Right atrium auricular region (tissue), 2 donors: ENCODE measurements at regions not wholly inside any gene's neighbourhood (a gene's known extent, or its start where the extent isn't known, plus 50 kb on each side); places are given as distances from the start of the nearest gene placed in this dataset.

Experiments
- DNase-seq: peaks from one replicate; pipeline ENCODE4 v3.0.0-alpha.2; 2019; ENCODE audit warnings: low spot score
- H3K27ac ChIP-seq, 2 donors: fragments of 200-600 bp; sonication (generic); 1 replicate in 1 of 2; 2 replicates in 1 of 2; pipeline ENCODE4 v1.5.1; 2016 to 2019
- H3K27me3 ChIP-seq, 2 donors: fragments of 200-600 bp; sonication (generic); one replicate each; pipeline versions ENCODE4 v1.5.1 to v1.6.0; 2017 to 2019
- H3K36me3 ChIP-seq: fragments of 200-600 bp; sonication (generic); one replicate; pipeline ENCODE4 v1.5.1; 2016
- H3K4me1 ChIP-seq, 2 donors: fragments of 200-600 bp; sonication (generic); one replicate each; pipeline versions ENCODE4 v1.5.1 to v1.6.0; 2017 to 2019
- H3K4me3 ChIP-seq, 2 donors: fragments of 200-600 bp; sonication (generic); 1 replicate in 1 of 2; 2 replicates in 1 of 2; pipeline ENCODE4 v1.5.1; 2017 to 2019; ENCODE audit warnings: mild to moderate bottlenecking in 1 of 2, moderate library complexity in 1 of 2
- H3K9me3 ChIP-seq, 2 donors: fragments of 200-600 bp; sonication (generic); one replicate each; pipeline ENCODE4 v1.5.1; 2019
- CTCF ChIP-seq, 2 donors: fragments of 200-600 bp; sonication (generic); IDR thresholded peaks; one replicate each; pipeline ENCODE4 v1.5.1; 2019; ENCODE audit warnings: antibody characterized with exemption in 2 of 2

DNA sequence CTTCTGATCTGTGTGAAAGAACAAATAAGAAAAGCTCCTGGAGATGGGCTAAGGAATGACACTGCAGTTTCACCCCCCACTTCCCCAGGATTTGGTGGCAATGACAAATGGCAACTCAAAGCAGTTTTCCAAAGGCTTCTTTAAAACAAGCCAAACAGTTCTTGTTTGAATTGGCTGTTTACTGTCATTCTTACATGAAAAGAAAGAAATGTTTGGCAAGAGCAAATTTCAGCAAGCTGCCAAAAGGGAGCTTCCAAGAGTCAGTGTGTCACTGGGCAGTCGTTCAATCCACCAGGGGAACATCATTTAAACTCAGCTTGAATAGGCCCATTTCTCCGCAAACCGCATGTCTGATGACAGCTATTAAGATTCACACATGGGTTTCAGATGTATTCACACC is 119.0 kb upstream of the RHOBTB1 start:
- no peak for DNase-seq
- no peaks in the 10 kb centered on the region for H3K36me3 ChIP-seq
- H3K4me3 ChIP-seq = no peak overlapping the region
- no peaks in the 10 kb centered on the region for H3K4me1 ChIP-seq
- no peaks in the 10 kb centered on the region for H3K27me3 ChIP-seq
- no peaks in the 10 kb centered on the region for H3K9me3 ChIP-seq
- TF ChIP-seq CTCF (IDR thresholded peaks at IDR 0.05) = no peak
- H3K27ac ChIP-seq = no peak overlapping the region

- Histone ChIP-seq H3K36me3 (no peaks in the 10 kb centered on the region), H3K27me3 (no peaks in the 10 kb centered on the region), H3K4me3 (no peak overlapping the region), H3K4me1 (no peaks in the 10 kb centered on the region), H3K27ac (no peak overlapping the region), H3K9me3 (no peaks in the 10 kb centered on the region)
- no peak for TF ChIP-seq CTCF (IDR thresholded peaks at IDR 0.05)
- DNase-seq = no peak
Measured at GRCh38 chr10:61061923-61062504, 118.0 kb upstream of the RHOBTB1 start.

- TF ChIP-seq CTCF (IDR thresholded peaks at IDR 0.05) = no peak
- H3K36me3 ChIP-seq = no peaks in the 10 kb centered on the region
- no peak overlapping the region for H3K4me3 ChIP-seq
Measured at GRCh38 chr10:61059636-61060035, 115.7 kb upstream of the RHOBTB1 start.

DNA sequence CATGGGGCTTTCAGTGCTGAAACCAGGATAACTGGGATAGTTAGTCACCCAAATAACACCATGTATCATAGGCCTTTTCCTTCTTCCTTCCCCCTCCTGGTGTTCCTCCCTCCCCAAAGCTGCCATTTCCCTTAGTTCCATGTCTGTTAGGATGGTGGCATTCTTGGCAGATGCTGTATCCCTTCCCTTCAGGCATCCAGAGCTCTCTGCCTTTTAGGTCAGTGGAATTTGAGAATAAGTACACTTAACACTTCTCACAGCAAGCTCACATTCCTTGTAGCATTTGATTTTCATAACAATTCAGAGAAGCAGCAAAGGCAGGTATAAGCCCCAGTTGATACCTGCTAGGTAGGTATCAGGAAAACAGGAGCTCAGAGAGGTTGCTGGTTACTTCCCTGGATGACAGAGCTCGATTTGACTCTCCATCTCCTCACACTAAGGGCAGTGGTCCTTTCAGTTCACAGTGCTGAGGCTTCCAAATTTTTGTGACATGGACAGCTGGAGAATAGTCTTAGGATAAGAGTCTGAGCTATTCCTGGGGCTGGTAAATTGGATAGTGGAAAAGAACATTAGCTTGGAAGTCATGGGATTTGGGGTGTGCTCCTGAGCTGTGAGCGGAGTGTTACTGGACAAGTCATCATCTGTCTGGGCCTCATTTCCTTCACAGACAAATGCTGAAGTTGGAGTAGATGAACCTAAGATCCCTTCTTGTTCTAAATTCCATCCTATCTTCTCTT is 108.7 kb upstream of the RHOBTB1 start:
- H3K36me3 ChIP-seq = no peaks in the 10 kb centered on the region
- DNase-seq = no peak
- no peak overlapping the region for H3K4me3 ChIP-seq
- H3K27ac ChIP-seq = no peak overlapping the region
- no peak for TF ChIP-seq CTCF (IDR thresholded peaks at IDR 0.05)
- no peaks in the 10 kb centered on the region for H3K27me3 ChIP-seq
- no peaks in the 10 kb centered on the region for H3K4me1 ChIP-seq
- H3K9me3 ChIP-seq = no peaks in the 10 kb centered on the region

More at GRCh38 chr10:61059636-61060035, 115.7 kb upstream of the RHOBTB1 start:
- Histone ChIP-seq H3K9me3 (no peaks in the 10 kb centered on the region), H3K4me1 (no peaks in the 10 kb centered on the region), H3K27ac (no peak overlapping the region), H3K27me3 (no peaks in the 10 kb centered on the region)
- DNase-seq = no peak

DNA sequence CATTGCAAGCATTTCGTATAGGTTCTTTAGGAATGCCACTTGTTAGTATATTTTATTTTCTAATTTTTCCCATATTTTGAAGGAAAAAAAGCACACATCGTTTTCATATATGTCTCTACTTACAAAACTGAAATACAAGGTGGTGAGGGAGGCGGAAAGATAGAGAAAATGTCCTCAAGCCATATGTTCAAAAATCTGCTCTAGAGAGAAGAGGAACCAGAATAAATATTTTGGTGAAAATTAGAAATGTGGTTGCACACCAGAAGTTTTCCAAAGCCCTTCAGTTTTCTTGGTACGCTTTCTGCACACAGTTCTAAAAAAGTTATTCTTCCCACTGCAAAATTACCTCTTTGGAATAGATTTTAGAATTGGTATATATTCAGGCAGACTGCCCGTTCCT is 107.4 kb upstream of the RHOBTB1 start:
- no peak for TF ChIP-seq CTCF (IDR thresholded peaks at IDR 0.05)
- Histone ChIP-seq H3K27me3 (no peaks in the 10 kb centered on the region), H3K27ac (no peak overlapping the region), H3K4me1 (no peaks in the 10 kb centered on the region), H3K4me3 (no peak overlapping the region), H3K9me3 (no peaks in the 10 kb centered on the region), H3K36me3 (no peaks in the 10 kb centered on the region)
- DNase-seq = no peak
